ENCODE measurements at regions not wholly inside any gene's neighbourhood (a gene's known extent, or its start where the extent isn't known, plus 50 kb on each side); places are given as distances from the start of the nearest gene placed in this dataset.

- DNase-seq (no peak), ATAC-seq (ENCODE audit: insufficient read depth, low read depth) (peak; percentile 10; the same call in 1 of the 3 replicates)
- Histone ChIP-seq H3K79me2 (ENCODE audit: insufficient read depth, low read length) (peaks cover 79% of the 10 kb centered on the region), H3K36me3 (ENCODE audit: insufficient read depth, low read length) (peaks cover 89% of the 10 kb centered on the region), H2AFZ (ENCODE audit: low read depth, low read length) (no peak overlapping the region), H3K4me3 (ENCODE audit: low read depth in 1 of 2, low read length in 2 of 2) (no peak overlapping the region), H3K27me3 (ENCODE audit: insufficient read depth, low read length, poor library complexity) (no peaks in the 10 kb centered on the region), H4K20me1 (ENCODE audit: insufficient read depth, low read length) (peaks cover 33% of the 10 kb centered on the region), H3K9ac (ENCODE audit: low read depth, low read length) (no peak overlapping the region), H3K4me1 (ENCODE audit: insufficient read depth, low read length) (no peaks in the 10 kb centered on the region), H3K4me2 (ENCODE audit: insufficient read depth, low read length) (no peak overlapping the region), H3K27ac (ENCODE audit: low read length) (peak overlapping the region; percentile 3; the same call in 1 of the 2 replicates), H3K9me3 (ENCODE audit: insufficient read depth, low read length, severe bottlenecking) (no peaks in the 10 kb centered on the region)
- TF ChIP-seq EZH2 (IDR thresholded peaks at IDR 0.05; ENCODE audit: borderline replicate concordance, low read depth, low read length, severe bottlenecking) (no peak), CTCF (IDR thresholded peaks at IDR 0.05; ENCODE audit: borderline replicate concordance, extremely low read depth, low read length, poor library complexity, severe bottlenecking) (no peak)
Measured at GRCh38 chr1:198846556-198846955, 207.7 kb downstream of the PTPRC start.

DNA sequence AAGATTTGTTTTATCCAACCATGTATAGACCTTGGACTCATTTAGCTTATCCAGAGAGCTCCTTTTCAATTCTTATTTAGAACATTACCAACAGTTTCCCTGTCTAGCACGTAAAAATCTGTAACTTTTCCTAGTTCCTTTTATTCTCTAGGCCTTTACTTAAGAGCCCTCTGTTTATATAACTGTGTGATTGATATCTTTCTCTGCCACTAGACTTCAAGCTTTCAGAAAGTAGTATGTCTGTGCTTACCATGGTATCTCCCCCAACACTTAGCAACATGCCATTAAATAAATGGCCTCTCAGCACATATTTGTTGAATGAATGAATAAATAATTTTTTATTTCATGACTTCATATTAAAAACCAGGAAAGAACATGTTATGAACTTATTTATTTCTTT is 209.4 kb downstream of the PTPRC start:
- Histone ChIP-seq H3K79me2 (ENCODE audit: insufficient read depth, low read length) (peaks cover 84% of the 10 kb centered on the region), H3K9me3 (ENCODE audit: insufficient read depth, low read length, severe bottlenecking) (no peaks in the 10 kb centered on the region), H3K4me2 (ENCODE audit: insufficient read depth, low read length) (no peak overlapping the region), H3K4me3 (ENCODE audit: low read depth in 1 of 2, low read length in 2 of 2) (no peak overlapping the region), H3K9ac (ENCODE audit: low read depth, low read length) (no peak overlapping the region), H2AFZ (ENCODE audit: low read depth, low read length) (no peak overlapping the region), H4K20me1 (ENCODE audit: insufficient read depth, low read length) (peaks cover 34% of the 10 kb centered on the region), H3K27me3 (ENCODE audit: insufficient read depth, low read length, poor library complexity) (no peaks in the 10 kb centered on the region), H3K36me3 (ENCODE audit: insufficient read depth, low read length) (peaks cover 93% of the 10 kb centered on the region), H3K27ac (ENCODE audit: low read length) (no peak overlapping the region), H3K4me1 (ENCODE audit: insufficient read depth, low read length) (no peaks in the 10 kb centered on the region)
- DNase-seq (no peak), ATAC-seq (ENCODE audit: insufficient read depth, low read depth) (no peak)
- TF ChIP-seq EZH2 (IDR thresholded peaks at IDR 0.05; ENCODE audit: borderline replicate concordance, low read depth, low read length, severe bottlenecking) (no peak), CTCF (IDR thresholded peaks at IDR 0.05; ENCODE audit: borderline replicate concordance, extremely low read depth, low read length, poor library complexity, severe bottlenecking) (no peak)

DNA sequence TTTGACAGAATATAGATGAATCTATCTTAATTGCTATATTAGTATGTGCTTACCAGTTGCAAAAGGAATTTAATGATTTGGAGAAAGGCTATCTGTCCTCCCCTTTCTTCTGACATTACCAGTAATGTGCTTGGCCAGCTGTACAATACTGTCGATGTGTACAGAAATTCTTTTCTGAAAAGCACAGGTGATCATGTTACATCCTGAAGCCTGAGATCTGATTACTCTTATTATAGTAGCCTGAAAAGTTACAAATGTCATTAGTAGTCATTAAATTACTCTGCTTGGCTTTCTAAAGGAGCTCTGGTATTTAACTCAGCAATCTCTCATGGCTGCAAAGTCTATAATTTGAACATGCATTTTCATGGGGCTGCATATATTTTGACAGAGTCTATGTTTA is 209.8 kb downstream of the PTPRC start:
- Histone ChIP-seq H3K4me1 (ENCODE audit: insufficient read depth, low read length) (no peaks in the 10 kb centered on the region), H2AFZ (ENCODE audit: low read depth, low read length) (no peak overlapping the region), H3K79me2 (ENCODE audit: insufficient read depth, low read length) (peaks cover 87% of the 10 kb centered on the region), H3K9ac (ENCODE audit: low read depth, low read length) (no peak overlapping the region), H3K4me2 (ENCODE audit: insufficient read depth, low read length) (no peak overlapping the region), H4K20me1 (ENCODE audit: insufficient read depth, low read length) (peaks cover 35% of the 10 kb centered on the region), H3K27ac (ENCODE audit: low read length) (no peak overlapping the region), H3K27me3 (ENCODE audit: insufficient read depth, low read length, poor library complexity) (no peaks in the 10 kb centered on the region), H3K9me3 (ENCODE audit: insufficient read depth, low read length, severe bottlenecking) (no peaks in the 10 kb centered on the region), H3K36me3 (ENCODE audit: insufficient read depth, low read length) (peaks cover 90% of the 10 kb centered on the region), H3K4me3 (ENCODE audit: low read depth in 1 of 2, low read length in 2 of 2) (no peak overlapping the region)
- DNase-seq (no peak), ATAC-seq (ENCODE audit: insufficient read depth, low read depth) (no peak)
- no peak for TF ChIP-seq CTCF (IDR thresholded peaks at IDR 0.05; ENCODE audit: borderline replicate concordance, extremely low read depth, low read length, poor library complexity, severe bottlenecking)
- no peak for TF ChIP-seq EZH2 (IDR thresholded peaks at IDR 0.05; ENCODE audit: borderline replicate concordance, low read depth, low read length, severe bottlenecking)

DNA sequence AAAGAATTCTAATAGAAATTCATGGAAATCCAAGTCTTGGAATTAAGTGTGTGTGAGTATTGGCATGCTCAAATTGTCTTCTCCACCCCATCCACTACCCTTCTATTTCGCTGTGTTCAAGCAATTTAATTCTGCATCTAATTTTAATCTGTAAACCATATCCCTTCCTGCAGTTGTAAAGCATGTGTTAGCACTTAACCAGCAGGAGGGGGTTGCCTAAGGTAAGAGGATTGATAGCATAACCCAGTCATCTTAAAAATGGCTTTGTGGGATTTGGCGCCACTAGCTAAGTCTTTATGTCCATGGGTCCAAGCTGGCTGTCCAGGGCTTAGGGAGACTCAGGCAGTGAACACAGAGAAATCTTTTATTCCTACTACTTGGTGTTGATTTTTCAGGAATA is 210.3 kb downstream of the PTPRC start:
- H3K79me2 ChIP-seq (ENCODE audit: insufficient read depth, low read length), result peaks cover 91% of the 10 kb centered on the region
- peaks cover 39% of the 10 kb centered on the region for H4K20me1 ChIP-seq (ENCODE audit: insufficient read depth, low read length)
- H3K27me3 ChIP-seq (ENCODE audit: insufficient read depth, low read length, poor library complexity), result no peaks in the 10 kb centered on the region
- no peak overlapping the region for H3K4me2 ChIP-seq (ENCODE audit: insufficient read depth, low read length)
- H2AFZ ChIP-seq (ENCODE audit: low read depth, low read length), result no peak overlapping the region
- no peak for DNase-seq
- H3K36me3 ChIP-seq (ENCODE audit: insufficient read depth, low read length), result peaks cover 90% of the 10 kb centered on the region
- no peak overlapping the region; the same call in 1 of the 2 replicates for H3K27ac ChIP-seq (ENCODE audit: low read length)
- H3K9me3 ChIP-seq (ENCODE audit: insufficient read depth, low read length, severe bottlenecking), result no peaks in the 10 kb centered on the region
- H3K4me3 ChIP-seq (ENCODE audit: low read depth in 1 of 2, low read length in 2 of 2), result no peak overlapping the region
- H3K4me1 ChIP-seq (ENCODE audit: insufficient read depth, low read length), result no peaks in the 10 kb centered on the region
- no peak overlapping the region for H3K9ac ChIP-seq (ENCODE audit: low read depth, low read length)
- no peak for ATAC-seq (ENCODE audit: insufficient read depth, low read depth)
- no peak for TF ChIP-seq CTCF (IDR thresholded peaks at IDR 0.05; ENCODE audit: borderline replicate concordance, extremely low read depth, low read length, poor library complexity, severe bottlenecking)

All from DND-41 (cell line).